DND-41 (cell line): ENCODE measurements at regions not wholly inside any gene's neighbourhood (a gene's known extent, or its start where the extent isn't known, plus 50 kb on each side); places are given as distances from the start of the nearest gene placed in this dataset.

Experiments used
- CTCF ChIP-seq: IDR thresholded peaks from 2 replicates; pipeline ENCODE4 v1.5.1; 2012; ENCODE audit warnings: borderline replicate concordance, low read length, moderate library complexity, mild to moderate bottlenecking; ENCODE audit not compliant: poor library complexity, severe bottlenecking; ENCODE audit errors: extremely low read depth
- EZH2 ChIP-seq: IDR thresholded peaks from 3 replicates; pipeline ENCODE4 v1.6.1; 2012; ENCODE audit warnings: borderline replicate concordance, low read depth, mild to moderate bottlenecking, moderate library complexity, low read length, inconsistent platforms; ENCODE audit not compliant: severe bottlenecking

- TF ChIP-seq CTCF, result no peak
- TF ChIP-seq EZH2, result no peak
Measured at GRCh38 chr5:144015961-144016360, 154.5 kb downstream of the YIPF5 start.
